Kidney epithelial cell (primary cell): ENCODE measurements at regions not wholly inside any gene's neighbourhood (a gene's known extent, or its start where the extent isn't known, plus 50 kb on each side); places are given as distances from the start of the nearest gene placed in this dataset.

Experiments used
- DNase-seq: peaks from one replicate; pipeline ENCODE4 v3.0.0-alpha.2; 2010; ENCODE audit warnings: low read depth
- H3K27me3 ChIP-seq: 2 replicates; pipeline ENCODE4 v1.6.0; 2011; ENCODE audit warnings: low read length; ENCODE audit not compliant: control insufficient read depth, insufficient read depth
- H3K36me3 ChIP-seq: 2 replicates; pipeline ENCODE4 v1.5.1; 2011; ENCODE audit warnings: low read length; ENCODE audit not compliant: control insufficient read depth, insufficient read depth
- H3K4me3 ChIP-seq: 2 replicates; pipeline ENCODE4 v1.5.1; 2011; ENCODE audit warnings: low read depth, mild to moderate bottlenecking, control low read depth, low read length
- TF ChIP-seq, protein P1 (sequence below): IDR thresholded peaks from 2 replicates; pipeline ENCODE4 v1.5.1; 2011; ENCODE audit warnings: mild to moderate bottlenecking, moderate library complexity, low read length, control low read depth, inconsistent platforms; ENCODE audit not compliant: insufficient read depth, poor library complexity, severe bottlenecking

DNA sequence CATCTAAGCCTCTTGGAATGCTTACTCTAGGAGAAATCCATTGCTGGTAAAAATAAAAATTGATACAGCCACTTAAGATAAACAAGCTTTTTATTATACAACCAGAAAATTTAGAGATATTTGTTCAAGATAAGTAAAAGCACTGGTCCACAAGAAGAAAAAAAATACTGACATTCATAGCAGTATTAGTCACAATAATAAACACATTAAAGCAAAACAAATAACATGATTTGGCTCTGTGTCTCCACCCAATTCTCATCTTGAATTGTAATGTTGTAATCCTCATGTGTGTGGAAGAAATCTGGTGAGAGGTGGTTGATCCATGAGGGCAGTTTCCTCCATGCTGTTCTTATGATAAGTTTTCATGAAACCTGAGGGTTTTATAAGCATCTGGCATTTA is 1093.5 kb upstream of the ADGRB3 start:
- Histone ChIP-seq H3K36me3 (no peaks in the 10 kb centered on the region), H3K27me3 (no peaks in the 10 kb centered on the region), H3K4me3 (no peak overlapping the region)
- TF ChIP-seq, protein P1, sequence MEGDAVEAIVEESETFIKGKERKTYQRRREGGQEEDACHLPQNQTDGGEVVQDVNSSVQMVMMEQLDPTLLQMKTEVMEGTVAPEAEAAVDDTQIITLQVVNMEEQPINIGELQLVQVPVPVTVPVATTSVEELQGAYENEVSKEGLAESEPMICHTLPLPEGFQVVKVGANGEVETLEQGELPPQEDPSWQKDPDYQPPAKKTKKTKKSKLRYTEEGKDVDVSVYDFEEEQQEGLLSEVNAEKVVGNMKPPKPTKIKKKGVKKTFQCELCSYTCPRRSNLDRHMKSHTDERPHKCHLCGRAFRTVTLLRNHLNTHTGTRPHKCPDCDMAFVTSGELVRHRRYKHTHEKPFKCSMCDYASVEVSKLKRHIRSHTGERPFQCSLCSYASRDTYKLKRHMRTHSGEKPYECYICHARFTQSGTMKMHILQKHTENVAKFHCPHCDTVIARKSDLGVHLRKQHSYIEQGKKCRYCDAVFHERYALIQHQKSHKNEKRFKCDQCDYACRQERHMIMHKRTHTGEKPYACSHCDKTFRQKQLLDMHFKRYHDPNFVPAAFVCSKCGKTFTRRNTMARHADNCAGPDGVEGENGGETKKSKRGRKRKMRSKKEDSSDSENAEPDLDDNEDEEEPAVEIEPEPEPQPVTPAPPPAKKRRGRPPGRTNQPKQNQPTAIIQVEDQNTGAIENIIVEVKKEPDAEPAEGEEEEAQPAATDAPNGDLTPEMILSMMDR, result no peak
- no peak for DNase-seq

DNA sequence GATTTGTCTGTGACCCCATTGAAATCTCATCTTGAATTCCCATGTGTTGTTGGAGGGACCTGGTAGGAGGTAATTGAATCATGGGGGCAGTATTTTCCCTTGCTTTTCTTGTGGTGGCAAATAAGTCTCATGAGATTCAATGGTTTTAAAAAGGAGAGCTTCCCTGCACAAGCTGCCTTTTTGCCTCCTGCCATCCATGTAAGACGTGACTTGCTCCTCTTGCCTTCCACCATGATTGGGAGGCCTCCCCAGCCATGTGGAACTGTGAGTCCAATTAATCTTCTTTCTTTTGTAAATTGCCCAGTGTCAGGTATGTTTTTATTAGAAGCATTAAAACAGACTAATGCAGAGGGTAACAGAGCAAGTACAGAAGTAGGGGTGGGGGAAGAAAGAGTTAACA is 1097.0 kb upstream of the ADGRB3 start:
- no peak for DNase-seq
- no peaks in the 10 kb centered on the region for H3K27me3 ChIP-seq
- no peaks in the 10 kb centered on the region for H3K36me3 ChIP-seq
- TF ChIP-seq, protein P1, result no peak
- no peak overlapping the region for H3K4me3 ChIP-seq

DNA sequence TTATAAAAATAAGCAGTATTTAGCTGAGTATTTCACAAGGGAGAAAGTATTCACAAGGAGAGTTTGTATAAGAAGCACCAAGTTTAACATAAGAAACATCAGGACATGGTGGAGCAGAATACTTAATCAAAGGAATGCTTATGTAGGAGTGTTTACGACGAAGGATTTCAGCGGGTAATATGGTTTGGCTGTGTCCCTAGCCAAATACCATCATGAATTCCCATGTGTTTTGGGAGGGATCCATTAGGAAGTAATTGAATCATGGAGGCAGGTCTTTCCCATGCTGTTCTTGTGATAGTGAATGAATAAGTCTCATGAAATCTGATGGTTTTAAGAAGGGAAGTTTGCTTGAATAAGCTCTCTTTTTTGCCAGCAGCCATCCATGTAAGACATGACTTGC is 1099.1 kb upstream of the ADGRB3 start:
- H3K36me3 ChIP-seq, result no peaks in the 10 kb centered on the region
- H3K4me3 ChIP-seq, result no peak overlapping the region
- TF ChIP-seq, protein P1, result no peak
- no peaks in the 10 kb centered on the region for H3K27me3 ChIP-seq
- no peak for DNase-seq

DNA sequence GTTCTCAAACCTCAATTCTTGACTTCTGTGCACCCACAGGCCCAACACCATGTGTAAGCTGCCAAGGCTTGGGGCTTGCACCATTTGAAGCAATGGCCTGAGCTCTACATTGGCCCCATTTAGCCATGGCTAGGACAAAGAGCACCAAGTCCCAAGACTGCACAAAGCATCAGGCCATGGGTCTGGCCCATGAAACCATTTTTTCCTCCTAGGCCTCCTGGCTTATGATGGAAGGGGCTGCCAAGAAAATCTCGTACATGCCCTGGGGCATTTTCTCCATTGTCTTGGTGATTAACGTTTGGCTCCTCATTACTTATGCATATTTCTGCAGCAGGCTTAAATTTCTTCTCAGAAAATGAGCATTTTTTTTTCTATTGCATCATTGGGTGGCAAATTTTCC is 1128.7 kb upstream of the ADGRB3 start:
- Histone ChIP-seq H3K27me3 (no peaks in the 10 kb centered on the region), H3K36me3 (no peaks in the 10 kb centered on the region), H3K4me3 (no peak overlapping the region)
- DNase-seq, result no peak
- TF ChIP-seq, protein P1, result no peak

DNA sequence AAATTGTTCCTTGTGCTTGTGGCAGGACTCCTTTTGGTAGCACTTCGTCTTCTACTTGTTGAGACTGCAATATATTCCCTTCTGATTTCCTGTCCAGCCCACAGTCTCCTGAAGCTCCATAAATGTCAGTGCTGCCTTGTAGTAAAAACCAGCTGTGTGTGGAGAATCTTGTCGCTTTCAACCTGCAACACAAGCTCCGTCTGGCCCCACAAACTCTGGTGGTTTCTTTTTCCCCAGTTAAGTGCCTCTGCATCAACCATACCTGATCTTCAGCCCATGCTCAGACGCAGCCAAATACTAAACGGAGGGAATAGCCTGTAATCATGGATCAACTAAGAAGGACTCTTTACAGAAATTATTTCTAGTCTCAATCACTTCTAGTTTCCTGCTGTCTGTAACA is 1133.3 kb upstream of the ADGRB3 start:
- TF ChIP-seq, protein P1, result no peak
- Histone ChIP-seq H3K27me3 (no peaks in the 10 kb centered on the region), H3K36me3 (no peaks in the 10 kb centered on the region), H3K4me3 (no peak overlapping the region)
- no peak for DNase-seq

DNA sequence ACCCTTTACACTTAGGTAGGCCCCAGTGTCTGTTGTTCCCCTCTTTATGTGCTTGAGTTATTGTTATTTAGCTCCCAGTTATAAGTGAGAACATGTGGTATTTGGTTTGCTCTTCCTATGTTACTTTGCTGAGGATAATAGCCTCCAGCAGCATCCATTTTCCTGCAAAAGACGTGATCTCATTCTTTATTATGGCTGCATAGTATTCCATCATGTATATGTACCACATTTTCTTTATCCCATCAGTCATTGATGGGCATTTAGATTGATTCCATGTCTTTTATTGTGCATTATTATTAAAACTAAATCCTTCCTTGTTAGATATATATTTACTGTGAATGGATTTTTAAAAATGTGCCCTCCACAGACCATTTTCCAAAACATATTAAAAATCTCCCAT is 1137.3 kb upstream of the ADGRB3 start:
- no peaks in the 10 kb centered on the region for H3K36me3 ChIP-seq
- DNase-seq, result no peak
- no peaks in the 10 kb centered on the region for H3K27me3 ChIP-seq
- TF ChIP-seq, protein P1, result no peak
- no peak overlapping the region for H3K4me3 ChIP-seq
